MCF 10A (cell line): ENCODE measurements at regions not wholly inside any gene's neighbourhood (a gene's known extent, or its start where the extent isn't known, plus 50 kb on each side); places are given as distances from the start of the nearest gene placed in this dataset.

Experiments used
- BruUV-seq: library from RNA; stranded (reverse); fragments of 400-500 nt; replicated peaks from 2 replicates; lab custom pipeline; 2021; lab: Mats Ljungman, UMichigan
- CTCF ChIA-PET: fragments of 300-600 bp; sonication (Branson Sonifier 250); formaldehyde crosslinking; extraction: SDS; loops from one replicate; lab custom pipeline; 2021; ENCODE audit warnings: antibody characterized with exemption, inconsistent platforms; lab: Yijun Ruan, JAX
- POLR2A ChIA-PET: fragments of 300-600, 350-650 bp; sonication (Branson Sonifier 250); formaldehyde crosslinking; extraction: SDS; loops from one replicate; lab custom pipeline; 2020; ENCODE audit warnings: antibody characterized with exemption, inconsistent platforms; lab: Yijun Ruan, JAX
- DNase-seq: peaks from one replicate; pipeline ENCODE4 v3.0.0-alpha.2; 2018; ENCODE audit not compliant: unreplicated experiment
- H3K27ac Mint-ChIP-seq: one replicate; pipeline ENCODE4 v1.8.0; 2022; ENCODE audit warnings: mild to moderate bottlenecking, low read depth, mixed read lengths; ENCODE audit not compliant: unreplicated experiment
- H3K27me3 Mint-ChIP-seq: one replicate; pipeline ENCODE4 v1.8.0; 2022; ENCODE audit warnings: mixed read lengths; ENCODE audit not compliant: insufficient read depth, unreplicated experiment
- H3K36me3 Mint-ChIP-seq: one replicate; pipeline ENCODE4 v1.8.0; 2022; ENCODE audit warnings: mild to moderate bottlenecking, moderate library complexity, mixed read lengths; ENCODE audit not compliant: insufficient read depth, unreplicated experiment
- H3K4me1 Mint-ChIP-seq: one replicate; pipeline ENCODE4 v1.8.0; 2022; ENCODE audit warnings: mixed read lengths; ENCODE audit not compliant: insufficient read depth, unreplicated experiment
- H3K4me3 Mint-ChIP-seq: one replicate; pipeline ENCODE4 v1.8.0; 2022; ENCODE audit warnings: mild to moderate bottlenecking, moderate library complexity, mixed read lengths; ENCODE audit not compliant: unreplicated experiment
- H3K9me3 Mint-ChIP-seq: one replicate; pipeline ENCODE4 v1.8.0; 2022; ENCODE audit warnings: mixed read lengths; ENCODE audit not compliant: unreplicated experiment
- intact Hi-C: fragments of 100-400 bp; cut with micrococcal nuclease; formaldehyde crosslinking; loops from 2 replicates; pipeline ENCODE4 v1.14.1; 2022
- TF ChIP-seq, protein P1 (sequence below): fragments of 200-600 bp; IDR thresholded peaks from one replicate; pipeline ENCODE4 v1.8.0; 2022; ENCODE audit warnings: antibody characterized with exemption, mild to moderate bottlenecking; ENCODE audit not compliant: unreplicated experiment

DNA sequence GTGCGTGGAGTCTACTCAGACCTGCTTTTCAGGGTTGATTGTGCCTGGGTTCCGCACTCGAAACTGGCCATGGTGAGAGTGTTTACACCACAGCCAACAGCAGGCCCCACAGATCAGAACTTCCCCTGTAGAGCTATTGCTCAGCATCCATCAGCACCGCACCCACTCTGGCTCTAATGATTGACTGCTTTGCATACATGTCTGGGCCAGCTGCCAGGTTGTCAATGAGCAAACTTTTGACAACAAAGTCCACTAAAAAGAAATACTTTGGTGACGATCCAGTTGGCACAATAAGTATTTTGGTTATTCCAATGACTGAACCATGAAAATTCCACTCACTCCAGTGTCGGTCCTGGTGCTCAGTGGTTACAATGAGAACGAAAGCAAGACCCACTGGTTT is 190.7 kb downstream of the FOXL1 start:
- peak overlapping the region; percentile 37 for H3K27ac Mint-ChIP-seq
- POLR2A ChIA-PET: interaction anchor here (1.2 kb wide), 1 partner anchor 105 kb away, joined by 3 read pairs; no protein-coding TSS in a partner anchor
- no peak overlapping the region for H3K4me3 Mint-ChIP-seq
- H3K36me3 Mint-ChIP-seq: no peaks in the 10 kb centered on the region
- H3K9me3 Mint-ChIP-seq: no peaks in the 10 kb centered on the region
- TF ChIP-seq, protein P1, sequence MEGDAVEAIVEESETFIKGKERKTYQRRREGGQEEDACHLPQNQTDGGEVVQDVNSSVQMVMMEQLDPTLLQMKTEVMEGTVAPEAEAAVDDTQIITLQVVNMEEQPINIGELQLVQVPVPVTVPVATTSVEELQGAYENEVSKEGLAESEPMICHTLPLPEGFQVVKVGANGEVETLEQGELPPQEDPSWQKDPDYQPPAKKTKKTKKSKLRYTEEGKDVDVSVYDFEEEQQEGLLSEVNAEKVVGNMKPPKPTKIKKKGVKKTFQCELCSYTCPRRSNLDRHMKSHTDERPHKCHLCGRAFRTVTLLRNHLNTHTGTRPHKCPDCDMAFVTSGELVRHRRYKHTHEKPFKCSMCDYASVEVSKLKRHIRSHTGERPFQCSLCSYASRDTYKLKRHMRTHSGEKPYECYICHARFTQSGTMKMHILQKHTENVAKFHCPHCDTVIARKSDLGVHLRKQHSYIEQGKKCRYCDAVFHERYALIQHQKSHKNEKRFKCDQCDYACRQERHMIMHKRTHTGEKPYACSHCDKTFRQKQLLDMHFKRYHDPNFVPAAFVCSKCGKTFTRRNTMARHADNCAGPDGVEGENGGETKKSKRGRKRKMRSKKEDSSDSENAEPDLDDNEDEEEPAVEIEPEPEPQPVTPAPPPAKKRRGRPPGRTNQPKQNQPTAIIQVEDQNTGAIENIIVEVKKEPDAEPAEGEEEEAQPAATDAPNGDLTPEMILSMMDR: no peak
- CTCF ChIA-PET: no interaction called here
- no peaks in the 10 kb centered on the region for H3K27me3 Mint-ChIP-seq
- peak; percentile 91 for DNase-seq
- H3K4me1 Mint-ChIP-seq: peaks cover 16% of the 10 kb centered on the region
- intact Hi-C loops: no loop called here
- no TSS peak for BruUV-seq

DNA sequence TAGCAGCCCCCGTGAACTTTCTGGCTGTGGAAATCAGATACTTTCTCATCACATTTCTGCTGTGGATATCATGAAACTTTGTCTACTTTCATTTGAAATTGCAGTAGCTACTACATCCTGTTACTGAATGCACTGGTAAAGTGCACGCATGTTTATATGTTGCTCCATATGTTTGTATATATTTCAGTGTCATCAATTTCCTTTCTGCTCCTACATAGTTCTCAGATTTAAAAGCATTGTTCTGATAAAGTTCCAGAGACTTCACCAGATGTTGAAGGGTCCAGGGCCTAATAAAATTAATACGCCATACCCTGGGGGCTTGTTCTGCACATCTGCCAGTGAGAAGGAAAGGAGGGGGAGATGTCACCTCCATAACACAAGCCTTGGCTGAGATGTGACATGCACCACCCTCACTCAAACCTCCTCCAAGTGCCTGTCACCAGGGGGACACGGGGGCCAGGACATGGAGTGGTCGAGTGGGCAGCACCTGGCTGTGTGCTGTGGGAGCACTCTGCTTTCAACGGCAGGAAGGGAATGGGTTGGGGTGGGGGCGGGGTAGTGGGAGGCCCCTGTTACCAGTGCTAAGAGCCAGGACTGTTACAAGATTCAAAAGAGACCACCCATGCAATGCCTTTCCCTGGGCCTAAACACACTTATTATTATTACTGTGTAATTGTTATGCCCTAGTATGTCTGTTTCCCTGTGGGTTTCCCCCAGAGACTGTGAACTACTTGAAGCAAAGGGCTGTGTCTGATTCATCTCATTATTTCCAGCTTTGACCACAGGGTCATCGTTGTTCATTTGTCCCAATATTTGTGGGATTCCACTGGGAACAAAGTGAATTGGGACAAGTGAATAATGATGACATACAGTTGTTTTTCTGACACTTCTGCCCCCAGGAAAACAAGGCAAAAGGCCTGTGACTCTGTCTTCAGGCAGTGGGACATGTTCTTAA is 193.4 kb downstream of the FOXL1 start:
- H3K4me3 Mint-ChIP-seq: no peak overlapping the region
- H3K9me3 Mint-ChIP-seq: no peaks in the 10 kb centered on the region
- no peaks in the 10 kb centered on the region for H3K36me3 Mint-ChIP-seq
- no peaks in the 10 kb centered on the region for H3K27me3 Mint-ChIP-seq
- TF ChIP-seq, protein P1: no peak
- DNase-seq: no peak
- H3K4me1 Mint-ChIP-seq: peaks cover 16% of the 10 kb centered on the region
- intact Hi-C loops: no loop called here
- CTCF ChIA-PET: interaction anchor here (0.6 kb wide), 3 partner anchors 9 to 495 kb away, joined by 3 read pairs; no protein-coding TSS in a partner anchor
- POLR2A ChIA-PET: interaction anchor here (1.1 kb wide), 1 partner anchor 10 kb away, joined by 8 read pairs; no protein-coding TSS in a partner anchor
- no TSS peak for BruUV-seq
- no peak overlapping the region for H3K27ac Mint-ChIP-seq

DNA sequence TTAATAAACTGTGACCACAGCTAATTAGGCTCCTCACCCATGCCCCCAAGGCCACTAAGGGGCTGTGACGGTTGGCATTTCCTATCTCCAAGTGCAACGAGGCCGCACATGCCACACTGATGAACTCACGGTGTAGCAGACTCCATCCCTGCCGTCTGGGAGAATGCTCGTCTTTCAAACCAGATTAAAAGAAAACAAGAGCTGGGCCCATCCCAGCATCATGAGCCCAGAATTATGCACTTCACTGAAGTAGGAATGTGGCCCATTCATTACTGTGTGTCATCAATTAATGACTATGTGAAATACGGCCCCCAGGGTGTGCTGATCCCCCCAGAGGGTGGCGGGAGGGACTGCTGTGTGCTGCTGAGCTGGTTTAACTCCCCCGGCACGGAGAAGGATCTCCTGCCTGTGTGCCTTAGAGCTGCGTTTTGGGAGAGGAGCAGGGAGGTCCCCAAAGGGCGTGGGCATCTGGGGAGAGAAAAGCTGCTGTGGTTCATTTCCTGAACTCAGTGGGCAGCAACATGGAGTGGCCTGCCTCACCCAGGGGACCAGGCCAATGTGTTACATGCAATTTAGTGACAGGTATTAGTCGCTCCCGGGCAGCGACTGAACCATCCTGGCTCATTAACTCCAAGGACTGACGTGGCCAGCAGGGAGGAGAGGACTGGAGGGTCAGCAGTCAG is 194.5 kb downstream of the FOXL1 start:
- intact Hi-C loops: no loop called here
- Mint-ChIP-seq H3K4me1 (peaks cover 16% of the 10 kb centered on the region), H3K36me3 (no peaks in the 10 kb centered on the region), H3K9me3 (no peaks in the 10 kb centered on the region), H3K27ac (no peak overlapping the region), H3K27me3 (no peaks in the 10 kb centered on the region), H3K4me3 (no peak overlapping the region)
- CTCF ChIA-PET: no interaction called here
- TF ChIP-seq, protein P1: no peak
- BruUV-seq: no TSS peak
- DNase-seq: no peak
- POLR2A ChIA-PET: no interaction called here

DNA sequence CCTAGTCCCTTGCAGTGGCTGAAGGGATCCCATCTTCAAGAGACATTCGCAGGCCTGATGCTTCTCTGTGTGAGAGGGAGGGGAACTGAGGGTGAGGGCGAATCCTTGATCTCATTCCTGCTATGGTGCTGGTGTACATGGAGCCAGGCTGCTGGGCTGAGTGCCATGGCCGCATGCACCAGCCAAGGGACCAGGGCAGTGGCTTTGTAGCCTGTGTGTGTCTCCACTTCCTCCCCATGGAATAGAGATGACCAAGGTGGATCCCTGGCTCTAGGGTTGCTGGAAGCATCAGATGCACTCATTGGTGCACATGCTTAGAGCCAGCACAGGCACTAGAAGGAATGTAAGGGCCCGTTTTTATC is 195.0 kb downstream of the FOXL1 start:
- Mint-ChIP-seq H3K4me3 (no peak overlapping the region), H3K27me3 (no peaks in the 10 kb centered on the region)

More for the DNA sequence above, 195.0 kb downstream of the FOXL1 start:
- no peak overlapping the region for H3K27ac Mint-ChIP-seq
- ChIA-PET POLR2A (no interaction called here), CTCF (no interaction called here)
- no TSS peak for BruUV-seq
- peaks cover 15% of the 10 kb centered on the region for H3K4me1 Mint-ChIP-seq
- intact Hi-C loops: no loop called here
- no peak for DNase-seq
- no peaks in the 10 kb centered on the region for H3K36me3 Mint-ChIP-seq
- no peaks in the 10 kb centered on the region for H3K9me3 Mint-ChIP-seq
- TF ChIP-seq, protein P1: no peak
